PC-3 (cell line): ENCODE measurements at regions not wholly inside any gene's neighbourhood (a gene's known extent, or its start where the extent isn't known, plus 50 kb on each side); places are given as distances from the start of the nearest gene placed in this dataset.

Experiments
- ATAC-seq: fragments of 200-7000 bp; cut with Tn5 transposase; 2 replicates; pipeline ENCODE4 v1.9.1; 2020; ENCODE audit warnings: mild to moderate bottlenecking, moderate library complexity
- BruUV-seq: library from RNA; stranded (reverse); fragments of 400-500 nt; replicated peaks from 2 replicates; lab custom pipeline; 2021; lab: Mats Ljungman, UMichigan
- CTCF ChIA-PET: fragments of 300-600 bp; sonication (Branson Sonifier 250); formaldehyde crosslinking; loops from one replicate; lab custom pipeline; 2022; ENCODE audit warnings: antibody characterized with exemption; lab: Charles Lee
- POLR2A ChIA-PET: fragments of 300-600 bp; sonication (Branson Sonifier 250); formaldehyde crosslinking; loops from one replicate; lab custom pipeline; 2022; ENCODE audit warnings: antibody characterized with exemption; ENCODE audit not compliant: unreplicated experiment; lab: Charles Lee
- DNase-seq: peaks from one replicate; pipeline ENCODE4 v3.0.0-alpha.2; 2015
- H2AFZ ChIP-seq: fragments of 300-600 bp; sonication (generic); 2 replicates; pipeline ENCODE4 v1.6.0; 2016; ENCODE audit warnings: antibody characterized with exemption, low read length
- H3F3A ChIP-seq: fragments of 300-600 bp; sonication (generic); one replicate; pipeline ENCODE4 v1.6.0; 2017; ENCODE audit warnings: antibody characterized with exemption, low read length, control low read depth, mild to moderate bottlenecking; ENCODE audit not compliant: unreplicated experiment
- H3K27ac ChIP-seq: fragments of 300-600 bp; sonication (generic); 2 replicates; pipeline ENCODE4 v1.5.1; 2016; ENCODE audit warnings: mild to moderate bottlenecking, low read length
- H3K27me3 ChIP-seq: fragments of 300-600 bp; sonication (generic); 2 replicates; pipeline ENCODE4 v1.6.1; 2016; ENCODE audit warnings: low read length, mixed read lengths
- H3K36me3 ChIP-seq: fragments of 300-600 bp; sonication (generic); 2 replicates; pipeline ENCODE4 v1.6.1; 2016; ENCODE audit warnings: low read depth, mixed run types, low read length, mixed read lengths
- H3K4me1 ChIP-seq: fragments of 300-600 bp; sonication (generic); 2 replicates; pipeline ENCODE4 v1.5.1; 2016; ENCODE audit warnings: low read length; ENCODE audit not compliant: insufficient read depth
- H3K4me2 ChIP-seq: fragments of 300-600 bp; sonication (generic); 2 replicates; pipeline ENCODE4 v1.6.0; 2016; ENCODE audit warnings: low read length
- H3K4me3 ChIP-seq: fragments of 300-600 bp; sonication (generic); 2 replicates; pipeline ENCODE4 v1.5.1; 2016; ENCODE audit warnings: mild to moderate bottlenecking, low read length, mixed read lengths
- H3K79me2 ChIP-seq: fragments of 300-600 bp; sonication (generic); 2 replicates; pipeline ENCODE4 v1.6.1; 2017; ENCODE audit warnings: low read length, mixed read lengths
- H3K9ac ChIP-seq: fragments of 300-600 bp; sonication (generic); 2 replicates; pipeline ENCODE4 v1.6.0; 2016; ENCODE audit warnings: mild to moderate bottlenecking, low read length
- H3K9me2 ChIP-seq: fragments of 300-600 bp; sonication (generic); replicated peaks from 2 replicates; pipeline ENCODE4 v1.6.1; 2016; ENCODE audit warnings: mixed run types, low read length, mixed read lengths
- H3K9me3 ChIP-seq: fragments of 300-600 bp; sonication (generic); 2 replicates; pipeline ENCODE4 v1.6.1; 2016; ENCODE audit warnings: low read length, mixed read lengths
- H4K20me1 ChIP-seq: fragments of 300-600 bp; sonication (generic); 2 replicates; pipeline ENCODE4 v1.6.1; 2016; ENCODE audit warnings: low read length, mixed read lengths
- CTCF ChIP-seq: fragments of 300-600 bp; sonication (generic); conservative IDR thresholded peaks from 2 replicates; pipeline ENCODE4 v1.5.1; 2017; ENCODE audit warnings: antibody characterized with exemption, low read depth, mild to moderate bottlenecking, low read length
- EZH2 ChIP-seq: fragments of 300-600 bp; sonication (generic); IDR thresholded peaks from one replicate; pipeline ENCODE4 v1.6.1; 2017; ENCODE audit warnings: antibody characterized with exemption, mild to moderate bottlenecking, low read length; ENCODE audit not compliant: unreplicated experiment
- EZH2phosphoT487 ChIP-seq: fragments of 300-600 bp; sonication (generic); IDR thresholded peaks from 2 replicates; pipeline ENCODE4 v1.6.1; 2018; ENCODE audit warnings: mild to moderate bottlenecking, antibody characterized with exemption, low read length, borderline replicate concordance
- intact Hi-C: fragments of 100-400 bp; cut with micrococcal nuclease; formaldehyde crosslinking; loops from 2 replicates; pipeline ENCODE4 v1.9.0; 2023

GRCh38 chr6:170224694-170225660 is 65.9 kb downstream of the DLL1 start:
- ChIA-PET POLR2A (no interaction called here), CTCF (no interaction called here)
- Histone ChIP-seq H3K9ac (no peak overlapping the region), H3K27me3 (no peaks in the 10 kb centered on the region), H3K9me2 (no peaks in the 10 kb centered on the region), H3K4me2 (peak overlapping the region; percentile 81), H3K27ac (peak overlapping the region; percentile 48), H3K79me2 (no peaks in the 10 kb centered on the region), H3K4me1 (peaks cover 35% of the 10 kb centered on the region), H4K20me1 (no peaks in the 10 kb centered on the region), H3F3A (no peaks in the 10 kb centered on the region), H3K4me3 (no peak overlapping the region; the same call in 1 of the 2 replicates), H2AFZ (peak overlapping the region; percentile 70), H3K36me3 (no peaks in the 10 kb centered on the region), H3K9me3 (no peaks in the 10 kb centered on the region)
- DNase-seq (peak; percentile 88), ATAC-seq (peak; percentile 91)
- no peak for TF ChIP-seq EZH2phosphoT487
- TF ChIP-seq CTCF, result no peak
- TF ChIP-seq EZH2, result no peak
- intact Hi-C loops, result no loop called here
- no TSS peak for BruUV-seq

GRCh38 chr6:170223718-170224693 is 66.9 kb downstream of the DLL1 start:
- peaks cover 35% of the 10 kb centered on the region for H3K4me1 ChIP-seq
- H3K4me3 ChIP-seq, result no peak overlapping the region
- CTCF ChIA-PET, result no interaction called here

More at GRCh38 chr6:170223718-170224693, 66.9 kb downstream of the DLL1 start:
- Histone ChIP-seq H2AFZ (0 out of 2 replicates have a peak overlapping the region, but pooled peaks have one; percentile 70), H3K9me2 (no peaks in the 10 kb centered on the region), H3K4me2 (peak overlapping the region; percentile 81), H3K9me3 (no peaks in the 10 kb centered on the region), H3K27me3 (no peaks in the 10 kb centered on the region), H3F3A (no peaks in the 10 kb centered on the region), H3K36me3 (no peaks in the 10 kb centered on the region), H4K20me1 (no peaks in the 10 kb centered on the region), H3K27ac (0 out of 2 replicates have a peak overlapping the region, but pooled peaks have one; percentile 11), H3K9ac (no peak overlapping the region), H3K79me2 (no peaks in the 10 kb centered on the region)
- no peak for ATAC-seq
- no peak for TF ChIP-seq EZH2
- TF ChIP-seq EZH2phosphoT487, result no peak
- TF ChIP-seq CTCF, result no peak
- POLR2A ChIA-PET, result no interaction called here
- BruUV-seq, result no TSS peak
- intact Hi-C loops, result no loop called here
- no peak for DNase-seq
